PC-3 (cell line): ENCODE measurements at regions not wholly inside any gene's neighbourhood (a gene's known extent, or its start where the extent isn't known, plus 50 kb on each side); places are given as distances from the start of the nearest gene placed in this dataset.

Source experiments
- CTCF ChIP-seq: fragments of 300-600 bp; sonication (generic); conservative IDR thresholded peaks from 2 replicates; pipeline ENCODE4 v1.5.1; 2017; ENCODE audit warnings: antibody characterized with exemption, low read depth, mild to moderate bottlenecking, low read length
- EZH2phosphoT487 ChIP-seq: fragments of 300-600 bp; sonication (generic); IDR thresholded peaks from 2 replicates; pipeline ENCODE4 v1.6.1; 2018; ENCODE audit warnings: mild to moderate bottlenecking, antibody characterized with exemption, low read length, borderline replicate concordance

DNA sequence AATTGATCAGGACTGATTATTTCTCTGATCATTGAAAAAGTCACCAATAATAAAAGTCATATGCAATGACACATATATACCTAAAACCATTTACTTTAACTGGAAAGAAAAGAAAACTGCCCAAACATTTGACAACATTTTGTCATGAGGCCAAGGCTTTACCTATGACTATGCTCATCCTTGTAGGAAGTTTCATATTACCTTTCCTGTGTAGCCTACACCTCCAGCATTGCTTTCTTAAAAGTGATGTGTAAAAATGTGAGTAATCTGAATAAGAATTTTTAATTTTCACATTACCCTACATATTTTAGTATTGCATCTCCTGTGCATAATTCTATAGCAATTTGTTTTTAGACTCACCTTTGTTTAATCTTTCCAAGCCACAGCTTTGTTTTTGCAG, 419.8 kb upstream of the FIGN start:
- TF ChIP-seq CTCF (no peak), EZH2phosphoT487 (no peak)
